ENCODE measurements at regions not wholly inside any gene's neighbourhood (a gene's known extent, or its start where the extent isn't known, plus 50 kb on each side); places are given as distances from the start of the nearest gene placed in this dataset.
"Not testable (repeated sequence)": the region's sequence is repeated elsewhere in the genome, so short reads cannot be mapped to it uniquely, and the experiment has no call there.

- DNase-seq (ENCODE audit: low spot score) = no peak
- in situ Hi-C loops (cut with HindIII; ENCODE audit: low sequenced_read_pairs) = no loop called here
Observed at GRCh38 chr2:53505826-53506225, 261.8 kb upstream of the CHAC2 start.

- in situ Hi-C loops (cut with HindIII; ENCODE audit: low sequenced_read_pairs) = no loop called here
- DNase-seq (ENCODE audit: low spot score) = no peak
Observed at GRCh38 chr2:53504507-53504906, 263.1 kb upstream of the CHAC2 start.

GRCh38 chr2:53500181-53500580, 267.4 kb upstream of the CHAC2 start:
- in situ Hi-C loops (cut with HindIII; ENCODE audit: low sequenced_read_pairs) = no loop called here
- DNase-seq (ENCODE audit: low spot score) = no peak

- in situ Hi-C loops (cut with HindIII; ENCODE audit: low sequenced_read_pairs) = no loop called here
- no peak for DNase-seq (ENCODE audit: low spot score)
Observed at GRCh38 chr2:53498210-53498609, 269.4 kb upstream of the CHAC2 start.

- in situ Hi-C loops (cut with HindIII; ENCODE audit: low sequenced_read_pairs) = no loop called here
- no peak for DNase-seq (ENCODE audit: low spot score)
Observed at GRCh38 chr2:53497020-53497419, 270.6 kb upstream of the CHAC2 start.

- in situ Hi-C loops (cut with HindIII; ENCODE audit: low sequenced_read_pairs) = no loop called here
- DNase-seq (ENCODE audit: low spot score) = no peak
Observed at GRCh38 chr2:53493210-53493609, 274.4 kb upstream of the CHAC2 start.

GRCh38 chr2:53490659-53491058, 276.9 kb upstream of the CHAC2 start:
- no peak for DNase-seq (ENCODE audit: low spot score)
- in situ Hi-C loops (cut with HindIII; ENCODE audit: low sequenced_read_pairs) = no loop called here

- DNase-seq (ENCODE audit: low spot score); in situ Hi-C loops (cut with HindIII; ENCODE audit: low sequenced_read_pairs): not testable (repeated sequence)
Observed at GRCh38 chr2:53486185-53486899, 281.3 kb upstream of the CHAC2 start.

- no peak for DNase-seq (ENCODE audit: low spot score)
- in situ Hi-C loops (cut with HindIII; ENCODE audit: low sequenced_read_pairs) = no loop called here
Observed at GRCh38 chr2:53485021-53485728, 282.4 kb upstream of the CHAC2 start.

GRCh38 chr2:53484531-53484930, 283.1 kb upstream of the CHAC2 start:
- DNase-seq (ENCODE audit: low spot score) = no peak
- in situ Hi-C loops (cut with HindIII; ENCODE audit: low sequenced_read_pairs) = no loop called here

GRCh38 chr2:53477517-53477916, 290.1 kb upstream of the CHAC2 start:
- in situ Hi-C loops (cut with HindIII; ENCODE audit: low sequenced_read_pairs) = no loop called here
- DNase-seq (ENCODE audit: low spot score) = no peak

- in situ Hi-C loops (cut with HindIII; ENCODE audit: low sequenced_read_pairs) = no loop called here
Observed at GRCh38 chr2:53476834-53477233, 290.8 kb upstream of the CHAC2 start.

GRCh38 chr2:53475766-53476165, 291.8 kb upstream of the CHAC2 start:
- in situ Hi-C loops (cut with HindIII; ENCODE audit: low sequenced_read_pairs) = no loop called here
- DNase-seq (ENCODE audit: low spot score) = no peak

More at GRCh38 chr2:53476834-53477233, 290.8 kb upstream of the CHAC2 start:
- DNase-seq (ENCODE audit: low spot score) = no peak

GRCh38 chr2:53475321-53475720, 292.3 kb upstream of the CHAC2 start:
- in situ Hi-C loops (cut with HindIII; ENCODE audit: low sequenced_read_pairs) = no loop called here
- DNase-seq (ENCODE audit: low spot score) = no peak

GRCh38 chr2:53474914-53475313, 292.7 kb upstream of the CHAC2 start:
- in situ Hi-C loops (cut with HindIII; ENCODE audit: low sequenced_read_pairs) = no loop called here

GRCh38 chr2:53473775-53474311, 293.8 kb upstream of the CHAC2 start:
- in situ Hi-C loops (cut with HindIII; ENCODE audit: low sequenced_read_pairs) = no loop called here
- DNase-seq (ENCODE audit: low spot score) = no peak

More at GRCh38 chr2:53474914-53475313, 292.7 kb upstream of the CHAC2 start:
- no peak for DNase-seq (ENCODE audit: low spot score)

- in situ Hi-C loops (cut with HindIII; ENCODE audit: low sequenced_read_pairs) = no loop called here
- no peak for DNase-seq (ENCODE audit: low spot score)
Observed at GRCh38 chr2:53473236-53473635, 294.4 kb upstream of the CHAC2 start.

- DNase-seq (ENCODE audit: low spot score) = no peak
- in situ Hi-C loops (cut with HindIII; ENCODE audit: low sequenced_read_pairs) = no loop called here
Observed at GRCh38 chr2:53467467-53468180, 300.0 kb upstream of the CHAC2 start.

GRCh38 chr2:53463806-53464726, 303.5 kb upstream of the CHAC2 start:
- in situ Hi-C loops (cut with HindIII; ENCODE audit: low sequenced_read_pairs) = no loop called here
- no peak for DNase-seq (ENCODE audit: low spot score)

All from G401 (cell line).